ENCODE measurements at regions not wholly inside any gene's neighbourhood (a gene's known extent, or its start where the extent isn't known, plus 50 kb on each side); places are given as distances from the start of the nearest gene placed in this dataset.

DNA sequence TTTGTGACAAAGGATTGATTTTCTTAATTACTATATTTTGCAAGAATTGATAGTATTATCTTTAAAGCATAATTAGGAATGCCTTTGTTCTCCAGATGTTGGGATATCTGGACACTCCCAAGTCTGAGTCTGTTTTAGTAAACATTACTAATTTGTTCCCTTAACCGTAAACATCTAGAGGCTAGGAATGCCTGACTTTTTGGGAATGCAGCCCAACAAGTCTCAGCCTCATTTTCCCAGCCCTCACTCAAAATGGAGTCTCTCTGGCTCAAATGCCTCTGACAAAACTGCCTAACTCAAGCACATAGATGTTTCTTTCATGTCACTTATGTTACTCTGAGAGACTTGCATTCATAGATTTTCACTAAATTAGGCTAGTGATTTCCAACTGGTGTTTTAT, 297.0 kb upstream of the CLNK start:
- Histone ChIP-seq H2AFZ (ENCODE audit: low read depth, low read length, poor library complexity, severe bottlenecking) (no peak overlapping the region), H3K4me2 (ENCODE audit: low read length) (no peak overlapping the region), H3K4me3 (replicated peaks in 1 of 2; ENCODE audit: low read depth in 1 of 2, low read length in 2 of 2) (no peak overlapping the region), H3K27me3 (ENCODE audit: insufficient read depth, low read length) (no peaks in the 10 kb centered on the region), H3K9me3 (ENCODE audit: control insufficient read depth in 1 of 2, insufficient read depth in 1 of 2, low read depth in 1 of 2, low read length in 2 of 2) (no peaks in the 10 kb centered on the region), H3K27ac (ENCODE audit: low read depth, low read length) (no peak overlapping the region), H3K79me2 (ENCODE audit: insufficient read depth, low read length) (no peaks in the 10 kb centered on the region), H3K9me2 (ENCODE audit: insufficient read depth) (no peaks in the 10 kb centered on the region), H3K9ac (ENCODE audit: low read length) (no peak overlapping the region), H3K36me3 (ENCODE audit: control insufficient read depth in 1 of 2, insufficient read depth in 2 of 2, low read length in 2 of 2) (no peaks in the 10 kb centered on the region), H3K4me1 (ENCODE audit: control insufficient read depth in 1 of 2, insufficient read depth in 2 of 2, low read length in 2 of 2) (no peaks in the 10 kb centered on the region), H4K20me1 (ENCODE audit: insufficient read depth) (no peaks in the 10 kb centered on the region)
- no peak for DNase-seq (ENCODE audit: low read depth, low spot score)
- CTCF ChIA-PET = no interaction called here
- intact Hi-C loops (cut with micrococcal nuclease) = no loop called here
- POLR2A ChIA-PET = no interaction called here
- BruUV-seq (replicated peaks) = no TSS peak
- no peak for ATAC-seq
- TF ChIP-seq YY1 (IDR thresholded peaks at IDR 0.05; ENCODE audit: extremely low read depth, insufficient replicate concordance, low read depth, low read length) (no peak), ZNF274 (IDR thresholded peaks at IDR 0.05; ENCODE audit: low read depth, low read length) (no peak), FOSL1 (IDR thresholded peaks at IDR 0.05; ENCODE audit: low read depth) (no peak), ATF3 (IDR thresholded peaks at IDR 0.05) (no peak), TCF7L2 (IDR thresholded peaks at IDR 0.05; ENCODE audit: borderline replicate concordance, extremely low read depth, insufficient read depth, insufficient read length) (no peak), SP1 (IDR thresholded peaks at IDR 0.05; ENCODE audit: low read depth) (no peak), JUND (IDR thresholded peaks at IDR 0.05) (no peak), EZH2phosphoT487 (IDR thresholded peaks at IDR 0.05; ENCODE audit: borderline replicate concordance) (no peak), ZBTB33 (IDR thresholded peaks at IDR 0.05; ENCODE audit: extremely low read depth, insufficient replicate concordance, low read length) (no peak), EZH2 (IDR thresholded peaks at IDR 0.05) (no peak), EGR1 (IDR thresholded peaks at IDR 0.05; ENCODE audit: low read depth) (no peak), ELF1 (IDR thresholded peaks at IDR 0.05; ENCODE audit: borderline replicate concordance, low read depth) (no peak), CEBPB (IDR thresholded peaks at IDR 0.05; ENCODE audit: low read depth) (no peak), SRF (IDR thresholded peaks at IDR 0.05; ENCODE audit: low read depth) (no peak), SIN3A (IDR thresholded peaks at IDR 0.05; ENCODE audit: low read depth) (no peak), CBX3 (IDR thresholded peaks at IDR 0.05; ENCODE audit: low read depth) (no peak)
- TF ChIP-seq, protein P1, sequence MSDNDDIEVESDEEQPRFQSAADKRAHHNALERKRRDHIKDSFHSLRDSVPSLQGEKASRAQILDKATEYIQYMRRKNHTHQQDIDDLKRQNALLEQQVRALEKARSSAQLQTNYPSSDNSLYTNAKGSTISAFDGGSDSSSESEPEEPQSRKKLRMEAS (IDR thresholded peaks at IDR 0.05) = no peak
- TF ChIP-seq, protein P2, sequence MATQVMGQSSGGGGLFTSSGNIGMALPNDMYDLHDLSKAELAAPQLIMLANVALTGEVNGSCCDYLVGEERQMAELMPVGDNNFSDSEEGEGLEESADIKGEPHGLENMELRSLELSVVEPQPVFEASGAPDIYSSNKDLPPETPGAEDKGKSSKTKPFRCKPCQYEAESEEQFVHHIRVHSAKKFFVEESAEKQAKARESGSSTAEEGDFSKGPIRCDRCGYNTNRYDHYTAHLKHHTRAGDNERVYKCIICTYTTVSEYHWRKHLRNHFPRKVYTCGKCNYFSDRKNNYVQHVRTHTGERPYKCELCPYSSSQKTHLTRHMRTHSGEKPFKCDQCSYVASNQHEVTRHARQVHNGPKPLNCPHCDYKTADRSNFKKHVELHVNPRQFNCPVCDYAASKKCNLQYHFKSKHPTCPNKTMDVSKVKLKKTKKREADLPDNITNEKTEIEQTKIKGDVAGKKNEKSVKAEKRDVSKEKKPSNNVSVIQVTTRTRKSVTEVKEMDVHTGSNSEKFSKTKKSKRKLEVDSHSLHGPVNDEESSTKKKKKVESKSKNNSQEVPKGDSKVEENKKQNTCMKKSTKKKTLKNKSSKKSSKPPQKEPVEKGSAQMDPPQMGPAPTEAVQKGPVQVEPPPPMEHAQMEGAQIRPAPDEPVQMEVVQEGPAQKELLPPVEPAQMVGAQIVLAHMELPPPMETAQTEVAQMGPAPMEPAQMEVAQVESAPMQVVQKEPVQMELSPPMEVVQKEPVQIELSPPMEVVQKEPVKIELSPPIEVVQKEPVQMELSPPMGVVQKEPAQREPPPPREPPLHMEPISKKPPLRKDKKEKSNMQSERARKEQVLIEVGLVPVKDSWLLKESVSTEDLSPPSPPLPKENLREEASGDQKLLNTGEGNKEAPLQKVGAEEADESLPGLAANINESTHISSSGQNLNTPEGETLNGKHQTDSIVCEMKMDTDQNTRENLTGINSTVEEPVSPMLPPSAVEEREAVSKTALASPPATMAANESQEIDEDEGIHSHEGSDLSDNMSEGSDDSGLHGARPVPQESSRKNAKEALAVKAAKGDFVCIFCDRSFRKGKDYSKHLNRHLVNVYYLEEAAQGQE (IDR thresholded peaks at IDR 0.05; ENCODE audit: low read depth) = no peak
- RAD21 ChIA-PET (ENCODE audit: low non-redundant PET in 1 of 2, low total read pairs in 2 of 2, uncharacterized antibody in 2 of 2, unreplicated experiment in 2 of 2) = no interaction called here
